Nephron progenitor cell (in vitro differentiated cells): ENCODE measurements at regions not wholly inside any gene's neighbourhood (a gene's known extent, or its start where the extent isn't known, plus 50 kb on each side); places are given as distances from the start of the nearest gene placed in this dataset.
A peak's percentile ranks its signal among the peaks of the same experiment; 100 is the strongest.

Source experiments
- DNase-seq: peaks from one replicate; pipeline ENCODE4 v3.0.0; 2021
- H3K27ac Mint-ChIP-seq: 2 replicates; pipeline ENCODE4 v1.8.0; 2021; ENCODE audit warnings: mild to moderate bottlenecking, moderate library complexity, mixed read lengths
- H3K27me3 Mint-ChIP-seq: 2 replicates; pipeline ENCODE4 v1.8.0; 2021; ENCODE audit warnings: mild to moderate bottlenecking, low read depth, mixed read lengths; ENCODE audit not compliant: poor library complexity
- H3K36me3 Mint-ChIP-seq: 2 replicates; pipeline ENCODE4 v1.8.0; 2021; ENCODE audit warnings: low read depth, mixed read lengths
- H3K4me1 Mint-ChIP-seq: 2 replicates; pipeline ENCODE4 v1.8.0; 2021; ENCODE audit warnings: mixed read lengths
- H3K4me3 Mint-ChIP-seq: 2 replicates; pipeline ENCODE4 v1.8.0; 2021; ENCODE audit warnings: mild to moderate bottlenecking, moderate library complexity, mixed read lengths
- H3K9me3 Mint-ChIP-seq: 2 replicates; pipeline ENCODE4 v1.8.0; 2021; ENCODE audit warnings: mild to moderate bottlenecking, moderate library complexity, mixed read lengths
- TF ChIP-seq, protein P1 (sequence below): fragments of 200-600 bp; sonication (generic); IDR thresholded peaks from 2 replicates; pipeline ENCODE4 v1.5.0; 2021; ENCODE audit warnings: antibody characterized with exemption

DNA sequence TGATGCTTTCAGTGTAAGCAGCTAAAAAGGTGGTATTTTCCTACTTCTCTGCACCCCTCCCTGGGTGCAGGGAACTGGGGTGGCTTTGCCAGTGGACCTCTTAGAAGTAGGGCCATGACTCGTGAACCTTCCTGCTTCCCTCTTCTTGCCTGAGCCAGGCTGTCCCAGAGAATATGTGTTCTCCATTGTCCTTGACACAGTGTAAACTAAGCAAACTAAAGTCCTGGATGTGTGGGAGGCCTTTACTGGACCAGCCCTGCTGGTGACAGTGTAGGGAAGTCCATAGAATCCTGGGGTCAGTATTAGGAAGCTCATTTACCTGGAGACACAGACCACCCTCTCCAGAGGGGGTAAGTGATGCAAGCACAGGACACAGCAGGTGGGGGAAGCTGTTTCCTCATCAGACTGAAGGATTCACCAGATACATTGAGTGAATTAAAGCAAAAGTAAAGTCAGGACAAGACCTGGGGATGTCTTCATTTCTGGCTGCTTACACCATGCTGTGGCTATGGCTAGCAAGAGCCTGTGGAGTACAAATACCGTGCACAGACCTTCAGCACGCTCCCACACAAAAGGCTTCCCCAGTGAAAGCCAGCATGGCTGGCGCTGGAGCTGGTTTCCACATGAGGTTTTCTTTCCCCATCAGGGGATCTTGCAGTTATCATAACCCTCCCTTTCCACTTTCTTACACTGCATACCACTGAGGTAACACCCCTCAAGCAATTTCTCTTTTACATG lies 64.8 kb upstream of the LPP start:
- no peak overlapping the region for H3K27ac Mint-ChIP-seq
- TF ChIP-seq, protein P1, sequence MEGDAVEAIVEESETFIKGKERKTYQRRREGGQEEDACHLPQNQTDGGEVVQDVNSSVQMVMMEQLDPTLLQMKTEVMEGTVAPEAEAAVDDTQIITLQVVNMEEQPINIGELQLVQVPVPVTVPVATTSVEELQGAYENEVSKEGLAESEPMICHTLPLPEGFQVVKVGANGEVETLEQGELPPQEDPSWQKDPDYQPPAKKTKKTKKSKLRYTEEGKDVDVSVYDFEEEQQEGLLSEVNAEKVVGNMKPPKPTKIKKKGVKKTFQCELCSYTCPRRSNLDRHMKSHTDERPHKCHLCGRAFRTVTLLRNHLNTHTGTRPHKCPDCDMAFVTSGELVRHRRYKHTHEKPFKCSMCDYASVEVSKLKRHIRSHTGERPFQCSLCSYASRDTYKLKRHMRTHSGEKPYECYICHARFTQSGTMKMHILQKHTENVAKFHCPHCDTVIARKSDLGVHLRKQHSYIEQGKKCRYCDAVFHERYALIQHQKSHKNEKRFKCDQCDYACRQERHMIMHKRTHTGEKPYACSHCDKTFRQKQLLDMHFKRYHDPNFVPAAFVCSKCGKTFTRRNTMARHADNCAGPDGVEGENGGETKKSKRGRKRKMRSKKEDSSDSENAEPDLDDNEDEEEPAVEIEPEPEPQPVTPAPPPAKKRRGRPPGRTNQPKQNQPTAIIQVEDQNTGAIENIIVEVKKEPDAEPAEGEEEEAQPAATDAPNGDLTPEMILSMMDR, result no peak
- no peaks in the 10 kb centered on the region for H3K9me3 Mint-ChIP-seq
- no peak overlapping the region for H3K4me3 Mint-ChIP-seq
- DNase-seq, result no peak
- no peaks in the 10 kb centered on the region for H3K36me3 Mint-ChIP-seq
- peaks cover 4% of the 10 kb centered on the region for H3K27me3 Mint-ChIP-seq
- H3K4me1 Mint-ChIP-seq, result peaks cover 17% of the 10 kb centered on the region

DNA sequence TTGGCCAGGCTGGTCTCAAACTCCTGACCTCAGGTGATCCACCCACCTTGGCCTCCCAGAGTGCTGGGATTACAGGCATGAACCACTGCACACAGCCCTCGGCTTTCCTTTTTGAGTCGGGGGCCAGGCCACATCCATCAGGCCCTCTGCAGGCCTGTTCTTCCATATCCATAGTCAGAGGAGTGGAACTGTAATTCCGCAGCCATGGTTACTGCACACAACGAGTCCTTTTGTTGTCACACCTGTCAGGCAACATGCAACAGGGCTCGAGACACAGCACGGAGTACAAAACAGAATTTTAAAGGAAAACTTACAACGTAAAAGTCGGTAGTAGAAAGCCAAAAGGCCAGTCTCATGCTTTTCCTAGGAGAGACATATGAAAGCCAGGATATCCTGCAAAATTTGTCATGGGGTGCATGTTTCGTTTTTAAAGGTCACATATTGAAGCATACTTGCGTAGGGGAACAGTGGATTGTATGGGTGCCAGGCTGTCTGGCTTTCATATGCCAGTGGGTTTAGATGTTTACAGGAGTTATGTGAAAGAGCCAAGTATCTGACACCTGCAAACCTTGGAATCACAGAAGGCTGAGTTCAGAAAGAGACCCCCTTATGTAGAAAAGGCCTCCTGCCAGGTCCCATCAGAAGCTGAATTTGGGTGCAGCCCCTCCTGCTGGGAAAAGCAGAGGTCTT lies 63.2 kb upstream of the LPP start:
- peaks cover 4% of the 10 kb centered on the region for H3K4me1 Mint-ChIP-seq
- H3K9me3 Mint-ChIP-seq, result no peaks in the 10 kb centered on the region
- H3K27me3 Mint-ChIP-seq, result peaks cover 9% of the 10 kb centered on the region
- peak overlapping the region; percentile 68 for H3K27ac Mint-ChIP-seq
- no peaks in the 10 kb centered on the region for H3K36me3 Mint-ChIP-seq
- no peak overlapping the region for H3K4me3 Mint-ChIP-seq
- TF ChIP-seq, protein P1, result no peak
- no peak for DNase-seq

DNA sequence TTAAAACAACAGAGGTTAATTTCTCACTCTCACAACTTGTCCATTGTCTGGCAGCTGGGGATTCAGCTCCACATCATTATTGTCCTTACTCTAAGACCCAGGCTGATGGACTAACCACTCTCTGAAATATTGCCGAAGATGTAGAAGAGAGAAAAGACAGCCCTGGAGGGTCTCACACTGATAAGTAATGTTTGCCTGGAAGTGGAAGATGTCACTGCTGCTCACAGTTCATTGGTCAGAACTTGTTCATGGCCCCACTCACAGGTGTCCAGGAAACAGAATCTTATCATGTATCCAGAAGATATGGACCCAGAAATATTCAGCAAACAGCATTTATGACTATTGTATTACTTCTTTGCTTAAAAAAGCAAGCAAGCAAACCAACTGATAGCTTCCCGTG lies 62.2 kb upstream of the LPP start:
- no peaks in the 10 kb centered on the region for H3K9me3 Mint-ChIP-seq
- no peaks in the 10 kb centered on the region for H3K36me3 Mint-ChIP-seq
- no peaks in the 10 kb centered on the region for H3K4me1 Mint-ChIP-seq
- DNase-seq, result no peak
- TF ChIP-seq, protein P1, result no peak
- H3K4me3 Mint-ChIP-seq, result no peak overlapping the region
- H3K27ac Mint-ChIP-seq, result no peak overlapping the region
- peaks cover 14% of the 10 kb centered on the region for H3K27me3 Mint-ChIP-seq

DNA sequence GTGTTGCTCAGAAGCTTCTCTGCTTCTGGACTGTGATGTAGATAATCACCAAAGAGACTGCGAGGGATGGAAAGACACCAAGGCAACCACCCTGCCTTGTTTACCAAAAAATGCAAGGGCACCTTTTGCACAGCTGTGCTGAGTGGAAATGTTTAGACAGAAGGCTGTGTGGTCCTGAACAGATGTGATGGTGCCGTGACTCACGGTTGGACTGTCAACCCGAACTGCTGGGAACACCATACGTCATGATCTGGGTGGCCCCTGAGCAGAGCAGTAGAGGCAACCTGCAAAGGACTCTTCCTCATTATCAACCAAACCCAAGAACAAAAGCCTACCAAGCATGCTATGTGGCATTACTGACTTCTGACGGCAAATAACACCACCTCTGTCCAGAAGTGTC lies 61.3 kb upstream of the LPP start:
- Mint-ChIP-seq H3K4me3 (no peak overlapping the region), H3K4me1 (peaks cover 1% of the 10 kb centered on the region), H3K27me3 (peaks cover 14% of the 10 kb centered on the region), H3K27ac (no peak overlapping the region), H3K36me3 (no peaks in the 10 kb centered on the region), H3K9me3 (no peaks in the 10 kb centered on the region)
- TF ChIP-seq, protein P1, result no peak
- DNase-seq, result no peak

DNA sequence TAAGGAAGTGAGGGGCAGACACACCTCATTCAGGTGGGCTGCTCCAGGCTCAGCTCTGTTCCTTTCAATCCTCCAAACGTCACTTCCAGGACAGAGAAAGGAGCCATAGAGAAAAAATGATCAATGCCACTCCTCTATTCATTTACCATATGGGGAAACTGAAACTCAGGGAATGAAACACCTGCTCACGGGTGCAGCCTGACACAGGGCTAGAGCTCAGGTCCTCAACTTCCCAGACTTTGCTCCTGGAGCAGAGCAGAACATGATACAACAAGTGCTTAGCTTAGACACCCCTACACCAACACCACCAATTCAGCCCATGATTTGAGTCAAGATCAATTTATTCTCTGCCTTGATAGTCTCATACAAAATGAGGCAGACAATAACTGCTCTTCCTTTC lies 58.5 kb upstream of the LPP start:
- H3K4me1 Mint-ChIP-seq, result peaks cover 6% of the 10 kb centered on the region
- H3K27ac Mint-ChIP-seq, result no peak overlapping the region
- H3K36me3 Mint-ChIP-seq, result peaks cover 5% of the 10 kb centered on the region
- peaks cover 13% of the 10 kb centered on the region for H3K27me3 Mint-ChIP-seq
- TF ChIP-seq, protein P1, result no peak
- peaks cover 17% of the 10 kb centered on the region for H3K9me3 Mint-ChIP-seq
- no peak for DNase-seq
- no peak overlapping the region for H3K4me3 Mint-ChIP-seq
